HG03060 (cell line): ENCODE measurements at regions not wholly inside any gene's neighbourhood (a gene's known extent, or its start where the extent isn't known, plus 50 kb on each side); places are given as distances from the start of the nearest gene placed in this dataset.

ENCODE experiments used
- ATAC-seq: cut with Tn5 transposase; IDR thresholded peaks from one replicate; pipeline ENCODE4 v1.9.1; 2021; ENCODE audit warnings: low read depth, moderate number of reproducible peaks; ENCODE audit not compliant: unreplicated experiment

GRCh38 chr7:19623676-19624075 lies 85.2 kb downstream of the POLR1F start:
- no peak for ATAC-seq

DNA sequence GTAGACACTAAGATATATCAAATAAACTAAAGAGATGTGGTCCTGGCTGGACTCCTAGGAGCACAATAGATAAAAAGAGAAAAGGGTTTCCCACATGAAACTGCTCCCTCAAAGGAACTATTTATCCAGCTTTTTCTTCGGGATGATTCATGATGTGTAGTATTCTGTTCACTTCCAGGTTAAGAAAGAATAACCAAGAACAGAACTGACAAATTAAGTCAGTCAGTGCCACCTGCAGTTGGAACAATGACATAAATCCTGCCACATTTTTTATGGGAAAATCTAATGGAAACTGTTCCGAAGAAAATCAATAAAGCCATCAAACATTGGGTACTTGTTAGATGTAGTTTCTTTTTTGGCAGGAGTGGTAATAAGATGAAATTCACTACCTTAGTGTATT lies 87.1 kb downstream of the POLR1F start:
- no peak for ATAC-seq

DNA sequence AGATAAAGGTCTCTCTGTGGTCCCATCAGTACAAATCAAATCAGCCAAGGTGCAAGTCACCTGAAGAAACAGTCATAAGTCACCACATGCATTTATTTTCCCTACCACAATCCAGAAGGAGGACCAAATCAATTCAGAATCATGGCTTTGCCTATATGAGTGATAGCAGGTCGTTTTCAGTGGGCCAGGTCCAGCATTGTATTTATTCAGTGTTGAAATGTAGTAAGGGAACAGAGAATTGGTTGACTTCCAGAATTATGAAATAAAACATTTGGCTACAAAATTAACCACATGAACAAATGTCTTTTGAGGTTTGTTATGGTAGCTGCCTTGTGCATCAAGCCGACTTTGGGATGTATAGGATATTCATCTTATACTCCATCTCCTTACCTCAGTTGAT lies 88.4 kb downstream of the POLR1F start:
- no peak for ATAC-seq

DNA sequence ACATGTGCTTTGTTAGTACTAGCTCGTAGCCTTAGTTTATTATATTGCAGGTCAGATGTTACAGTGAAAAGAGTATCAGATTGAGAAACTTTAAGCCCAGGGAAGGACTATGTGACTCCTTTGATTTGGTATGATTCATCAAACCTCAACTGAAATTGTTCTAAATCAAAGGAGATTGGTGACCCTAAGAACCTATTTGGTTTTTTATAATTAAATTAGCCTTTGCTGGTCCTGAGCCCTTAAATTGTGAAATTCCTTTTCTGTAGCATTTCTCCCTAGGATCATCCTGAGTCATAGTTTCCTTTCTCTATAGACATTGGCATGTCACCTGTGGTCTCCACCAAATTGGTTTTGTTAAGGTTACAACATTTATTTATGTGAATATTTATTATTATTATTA lies 89.7 kb downstream of the POLR1F start:
- ATAC-seq = no peak

- no peak for ATAC-seq
Measured at GRCh38 chr7:19617901-19618300, 90.9 kb downstream of the POLR1F start.

- no peak for ATAC-seq
Measured at GRCh38 chr7:19610194-19610943, 98.5 kb downstream of the POLR1F start.

- ATAC-seq = no peak
Measured at GRCh38 chr7:19589446-19589845, 119.4 kb downstream of the POLR1F start.

GRCh38 chr7:19587291-19587690 lies 121.5 kb downstream of the POLR1F start:
- ATAC-seq = no peak

DNA sequence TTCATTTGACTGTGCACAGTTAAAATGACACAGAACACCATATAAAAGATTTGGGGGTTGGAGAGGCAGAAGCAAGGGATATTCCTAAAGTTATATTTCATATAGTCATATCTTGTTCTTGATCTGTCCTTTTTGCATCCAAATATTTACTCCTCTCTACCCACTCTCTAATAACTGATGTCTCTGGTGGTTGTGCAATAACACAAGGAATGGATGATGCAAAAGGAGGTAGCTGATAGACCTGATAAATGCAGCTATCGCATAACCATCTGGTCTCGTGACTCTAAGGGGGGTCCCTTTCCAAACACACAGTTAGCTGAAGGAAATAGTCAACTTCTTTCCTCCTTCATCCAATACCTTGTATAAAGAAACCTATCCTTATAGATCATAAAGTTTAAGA lies 123.1 kb downstream of the POLR1F start:
- no peak for ATAC-seq

- no peak for ATAC-seq
Measured at GRCh38 chr7:19575909-19576557, 132.8 kb downstream of the POLR1F start.

DNA sequence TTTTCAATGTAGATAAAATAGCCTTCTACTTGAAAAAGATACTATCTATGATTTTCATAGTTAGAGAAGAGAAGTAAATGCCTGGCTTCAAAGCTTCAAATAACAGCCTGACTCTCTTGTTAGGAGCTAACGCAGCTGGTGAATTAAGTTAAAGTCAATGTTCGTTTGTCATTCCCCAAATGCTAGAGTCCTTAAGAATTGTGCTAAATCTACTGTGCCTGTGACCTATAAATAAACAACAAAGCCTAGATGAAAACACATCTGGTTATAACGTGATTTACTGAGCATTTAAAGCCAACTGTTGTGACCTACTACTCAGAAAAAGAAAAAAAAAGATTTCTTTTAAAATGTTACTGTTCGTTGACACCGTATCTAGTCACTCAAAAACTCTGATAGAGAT lies 134.7 kb downstream of the POLR1F start:
- no peak for ATAC-seq

DNA sequence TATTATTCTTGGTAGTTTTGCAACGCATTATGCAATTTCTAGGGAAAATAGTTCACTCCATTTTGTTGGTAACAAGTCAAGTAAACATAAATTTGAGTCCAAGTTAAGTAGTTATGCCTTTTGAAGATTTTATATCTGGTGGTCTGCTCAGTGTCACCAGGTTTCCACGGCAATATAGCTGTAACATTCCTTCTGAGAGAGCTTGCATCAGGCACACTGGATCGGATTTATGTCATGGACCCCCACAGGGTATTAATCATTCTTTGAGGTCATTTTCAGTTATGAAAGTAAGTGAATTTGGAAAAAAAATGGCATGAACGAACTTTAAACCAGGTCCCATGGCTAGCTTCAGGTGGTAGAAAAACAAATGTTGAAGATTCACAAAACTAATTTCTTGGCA lies 136.3 kb downstream of the POLR1F start:
- ATAC-seq = no peak

- no peak for ATAC-seq
Measured at GRCh38 chr7:19567011-19567410, 141.8 kb downstream of the POLR1F start.

DNA sequence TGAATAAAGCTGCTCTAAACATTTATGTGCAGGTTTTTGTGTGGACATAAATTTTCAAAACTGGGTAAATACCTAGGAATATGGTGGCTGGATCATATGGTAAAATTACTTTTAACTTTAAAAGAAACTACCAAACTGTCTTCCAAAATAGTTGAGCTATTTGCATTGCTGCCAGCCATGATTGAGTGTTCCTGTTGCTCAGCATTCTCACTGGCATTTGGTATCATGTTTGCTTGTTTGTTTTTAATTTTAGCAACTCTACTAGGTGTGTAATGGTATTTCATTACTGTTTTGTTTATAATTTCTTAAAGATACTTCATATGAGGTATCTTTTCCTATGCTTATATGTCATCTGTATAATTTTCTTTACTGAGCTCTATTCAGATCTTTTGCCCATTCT lies 143.2 kb downstream of the POLR1F start:
- no peak for ATAC-seq

- ATAC-seq = no peak
Measured at GRCh38 chr7:19561121-19561805, 147.6 kb downstream of the POLR1F start.

DNA sequence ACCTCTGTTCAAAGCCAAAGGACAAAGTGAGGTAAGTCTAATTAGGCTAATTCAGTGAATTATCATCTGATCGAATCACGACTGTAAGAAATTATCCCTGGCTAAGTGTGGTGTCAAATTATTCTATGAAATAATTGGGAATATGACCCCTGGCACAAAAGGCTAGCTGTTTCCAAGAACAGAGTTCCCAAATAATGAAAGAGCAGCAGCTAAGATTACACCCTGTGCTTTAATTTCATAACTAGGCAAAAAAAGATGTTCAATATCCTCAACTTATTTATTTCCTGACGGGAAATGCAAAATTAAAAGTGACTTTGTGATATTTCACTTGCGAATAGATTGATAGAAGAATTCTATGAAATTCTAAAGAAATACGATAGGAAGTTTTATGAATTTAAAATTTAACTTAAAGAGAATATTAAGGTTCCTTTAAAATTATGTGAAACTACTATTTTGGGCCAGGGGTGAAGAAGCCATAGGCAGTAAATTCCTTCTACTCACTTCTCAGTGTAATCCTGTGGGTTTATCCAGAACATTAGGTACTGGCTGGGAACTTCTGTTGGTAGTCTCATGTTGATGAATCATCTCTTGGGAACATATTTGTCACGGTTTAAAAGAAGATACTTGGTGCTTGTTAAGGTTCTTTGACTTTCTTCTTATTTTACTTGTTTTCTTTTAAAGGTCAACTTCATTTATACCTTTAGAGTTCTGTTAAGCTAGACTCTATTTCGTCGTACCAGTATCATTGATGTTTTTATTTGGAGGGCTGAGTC lies 148.5 kb downstream of the POLR1F start:
- no peak for ATAC-seq

DNA sequence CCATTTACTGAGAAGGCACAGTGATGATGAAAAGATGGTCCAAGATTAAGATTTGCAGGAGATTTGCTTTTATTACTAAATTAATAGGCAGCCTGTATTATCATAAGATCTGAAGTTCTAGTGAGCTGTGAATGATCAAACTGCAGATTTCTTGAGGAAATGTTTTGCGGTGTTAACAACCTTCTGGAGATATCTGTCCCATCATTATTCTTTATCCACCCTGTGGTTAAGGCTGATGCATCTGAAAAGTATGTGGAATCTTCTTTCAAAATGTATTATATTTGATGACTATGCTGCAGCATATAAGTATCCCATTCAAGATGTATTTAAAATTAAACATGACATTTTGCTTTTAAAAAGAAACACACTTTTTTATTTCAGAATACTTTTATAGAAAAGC lies 150.3 kb downstream of the POLR1F start:
- no peak for ATAC-seq

DNA sequence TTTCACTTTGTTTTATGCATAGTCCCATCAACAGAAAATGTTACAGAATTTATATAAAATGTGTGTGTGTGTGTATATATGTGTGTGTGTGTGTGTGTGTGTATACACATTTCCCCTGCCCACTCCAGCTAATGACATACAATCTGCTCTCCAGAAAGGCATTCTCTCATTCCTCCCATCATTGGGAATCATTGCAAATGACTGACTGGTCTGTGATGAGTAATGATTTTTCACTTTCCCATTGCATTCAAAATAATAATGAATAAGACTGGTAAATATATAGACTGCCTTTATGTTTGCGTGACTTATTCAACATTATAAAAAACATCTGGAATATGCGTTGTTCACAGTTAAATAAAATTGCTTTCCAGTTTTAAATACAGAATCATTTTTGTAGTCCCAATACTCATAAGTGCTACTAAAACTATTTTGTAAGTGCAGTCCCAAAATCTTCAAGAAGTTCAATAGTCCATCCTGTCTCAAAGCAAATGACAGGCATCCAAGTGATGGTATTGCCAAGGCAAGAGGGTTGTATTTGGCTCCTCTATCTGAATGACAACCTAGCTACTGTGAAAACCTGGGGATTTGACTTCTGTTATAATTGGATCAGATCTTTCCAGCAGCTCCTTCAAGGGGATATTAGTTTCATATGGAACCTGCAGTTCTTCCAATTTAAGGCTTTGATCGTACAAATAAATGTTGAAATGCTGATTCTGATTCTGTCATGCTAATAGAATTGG lies 150.9 kb downstream of the POLR1F start:
- no peak for ATAC-seq

DNA sequence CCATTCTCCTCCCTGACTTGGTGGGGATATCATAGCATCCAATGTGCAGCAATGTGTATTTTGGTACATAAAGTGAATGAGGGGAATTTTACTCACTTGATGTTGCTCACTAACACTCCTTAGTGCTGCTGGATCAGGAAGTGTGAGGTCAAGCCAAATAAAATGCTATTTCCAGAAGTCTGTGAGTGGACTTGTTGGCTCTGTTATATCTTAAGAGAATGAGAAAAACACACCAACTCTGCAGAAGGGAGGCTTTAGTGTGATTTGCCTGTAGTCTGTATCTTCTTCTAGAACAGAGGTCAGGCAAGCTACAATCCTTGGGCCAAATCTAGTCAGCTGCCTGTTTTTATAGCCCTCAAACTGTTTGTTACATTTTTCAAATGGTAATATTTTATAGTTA lies 154.3 kb downstream of the POLR1F start:
- ATAC-seq = no peak

DNA sequence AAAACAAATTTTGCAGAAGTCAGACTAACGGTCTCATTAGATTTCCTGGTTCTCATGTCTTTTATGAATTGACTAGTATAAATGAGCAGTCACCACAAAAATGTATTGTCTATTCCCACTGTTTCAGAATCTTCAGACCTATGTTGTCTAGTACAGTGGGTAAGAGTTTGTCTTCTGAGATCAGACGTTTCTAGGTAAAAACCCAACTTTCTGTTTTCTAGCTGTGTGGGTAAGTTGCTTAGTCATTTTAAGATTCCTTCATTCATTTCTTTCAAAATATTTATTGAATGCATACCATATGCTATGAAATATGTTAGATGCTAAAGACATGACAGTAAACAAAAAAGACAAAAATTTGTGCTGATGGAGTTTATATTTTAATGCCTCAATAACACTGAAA lies 156.3 kb downstream of the POLR1F start:
- ATAC-seq = no peak
